Sigmoid colon (tissue), 4 donors: ENCODE measurements at regions not wholly inside any gene's neighbourhood (a gene's known extent, or its start where the extent isn't known, plus 50 kb on each side); places are given as distances from the start of the nearest gene placed in this dataset.

Source experiments
- CTCF ChIP-seq, 4 experiments: fragments of 450-650 bp in 3 of 4; fragments of 200-600 bp in 1 of 4; IDR thresholded peaks; one replicate each; pipeline ENCODE4 v1.5.1; 2016 to 2019; ENCODE audit warnings: antibody characterized with exemption in 4 of 4, mild to moderate bottlenecking in 3 of 4, moderate library complexity in 2 of 4
- EP300 ChIP-seq, 4 donors: sonication (generic); formaldehyde crosslinking; IDR thresholded peaks; one replicate each; pipeline ENCODE4 v1.6.1; 2017; ENCODE audit warnings: antibody characterized with exemption in 4 of 4
- POLR2A ChIP-seq, 2 donors: fragments of 450-650 bp; IDR thresholded peaks; one replicate each; pipeline ENCODE4 v1.6.1; 2016; ENCODE audit warnings: antibody characterized with exemption in 2 of 2, mild to moderate bottlenecking in 2 of 2, moderate library complexity in 2 of 2

- TF ChIP-seq POLR2A (IDR thresholded peaks at IDR 0.05) (no peak), CTCF (IDR thresholded peaks at IDR 0.05) (no peak), EP300 (IDR thresholded peaks at IDR 0.05) (no peak)
Observed at GRCh38 chr5:166342402-166342801, 1949.0 kb upstream of the WWC1 start.
